Medulla oblongata (tissue), 1 donor: ENCODE measurements at regions not wholly inside any gene's neighbourhood (a gene's known extent, or its start where the extent isn't known, plus 50 kb on each side); places are given as distances from the start of the nearest gene placed in this dataset.

Source experiments
- DNase-seq: peaks from one replicate; pipeline ENCODE4 v3.0.0-alpha.2; 2015; ENCODE audit errors: extremely low spot score

- DNase-seq: no peak
These were observed 466.4 kb downstream of the NPHP4 start for GRCh38 chr1:5525597-5526384.

- no peak for DNase-seq
These were observed 469.6 kb downstream of the NPHP4 start for GRCh38 chr1:5522531-5523145.

GRCh38 chr1:5519366-5520135, 472.7 kb downstream of the NPHP4 start:
- no peak for DNase-seq

- no peak for DNase-seq
These were observed 475.5 kb downstream of the NPHP4 start for GRCh38 chr1:5516756-5517155.

- no peak for DNase-seq
These were observed 476.7 kb downstream of the NPHP4 start for GRCh38 chr1:5515501-5515900.

GRCh38 chr1:5514527-5515183, 477.6 kb downstream of the NPHP4 start:
- DNase-seq: peak; percentile 53

- DNase-seq: no peak
These were observed 478.2 kb downstream of the NPHP4 start for GRCh38 chr1:5513846-5514526.

- DNase-seq: no peak
These were observed 479.0 kb downstream of the NPHP4 start for GRCh38 chr1:5513179-5513578.

- no peak for DNase-seq
These were observed 480.7 kb downstream of the NPHP4 start for GRCh38 chr1:5511381-5512097.

GRCh38 chr1:5509664-5510452, 482.4 kb downstream of the NPHP4 start:
- peak; percentile 69 for DNase-seq

- DNase-seq: no peak
These were observed 483.4 kb downstream of the NPHP4 start for GRCh38 chr1:5508669-5509330.

- DNase-seq: no peak
These were observed 484.9 kb downstream of the NPHP4 start for GRCh38 chr1:5507340-5507739.

GRCh38 chr1:5506634-5507033, 485.6 kb downstream of the NPHP4 start:
- no peak for DNase-seq

- DNase-seq: no peak
These were observed 486.3 kb downstream of the NPHP4 start for GRCh38 chr1:5505944-5506343.

- DNase-seq: no peak
These were observed 487.9 kb downstream of the NPHP4 start for GRCh38 chr1:5504364-5504740.

GRCh38 chr1:5503556-5504363, 488.5 kb downstream of the NPHP4 start:
- no peak for DNase-seq

GRCh38 chr1:5502311-5503194, 489.7 kb downstream of the NPHP4 start:
- DNase-seq: no peak
